Mucosa of descending colon (tissue), 3 donors: ENCODE measurements at regions not wholly inside any gene's neighbourhood (a gene's known extent, or its start where the extent isn't known, plus 50 kb on each side); places are given as distances from the start of the nearest gene placed in this dataset.

ENCODE experiments used
- ATAC-seq: fragments of 200-7000 bp; cut with Tn5 transposase; one replicate; pipeline ENCODE4 v1.9.1; 2020; ENCODE audit warnings: mild to moderate bottlenecking, moderate library complexity
- DNase-seq, 3 donors: peaks; one replicate each; pipeline ENCODE4 v3.0.0-alpha.2; 2020
- H3K36me3 ChIP-seq: fragments of 200-600 bp; one replicate; pipeline ENCODE4 v1.8.0; 2021; ENCODE audit warnings: low read depth, mild to moderate bottlenecking
- H3K4me1 ChIP-seq: fragments of 200-600 bp; one replicate; pipeline ENCODE4 v1.8.0; 2021; ENCODE audit warnings: low read depth, mild to moderate bottlenecking
- H3K4me3 ChIP-seq: fragments of 200-600 bp; one replicate; pipeline ENCODE4 v1.8.0; 2021; ENCODE audit warnings: mild to moderate bottlenecking
- H3K9me3 ChIP-seq: fragments of 200-600 bp; one replicate; pipeline ENCODE4 v1.8.0; 2021; ENCODE audit warnings: mild to moderate bottlenecking
- CTCF ChIP-seq: fragments of 200-600 bp; IDR thresholded peaks from one replicate; pipeline ENCODE4 v1.8.0; 2022; ENCODE audit warnings: antibody characterized with exemption, mild to moderate bottlenecking
- intact Hi-C, 2 donors: fragments of 100-400 bp; cut with DNase I in 1 of 2; cut with micrococcal nuclease in 1 of 2; formaldehyde crosslinking; loops; one replicate each; pipeline versions ENCODE4 v1.11.0 to v1.11.1; 2022; cut with DNase I, micrococcal nuclease
- donor health status: DM: no; HTN: no; CAD: no; lungs with moderate emphysema.
- donor health status: DM: no; HTN: no; CAD: no.
- donor health status: DM: no; HTN: yes; CAD: no.

GRCh38 chr6:1052262-1052661, 259.6 kb upstream of the FOXQ1 start:
- DNase-seq (no peak), ATAC-seq (no peak)
- Histone ChIP-seq H3K36me3 (no peaks in the 10 kb centered on the region), H3K4me3 (no peak overlapping the region), H3K9me3 (no peaks in the 10 kb centered on the region), H3K4me1 (peaks cover 3% of the 10 kb centered on the region)
- intact Hi-C loops, result no loop called here
- no peak for TF ChIP-seq CTCF

- no peak for ATAC-seq
- no peaks in the 10 kb centered on the region for H3K9me3 ChIP-seq
- intact Hi-C loops, result no loop called here
- H3K4me3 ChIP-seq, result no peak overlapping the region
- no peaks in the 10 kb centered on the region for H3K36me3 ChIP-seq
- TF ChIP-seq CTCF, result no peak
- H3K4me1 ChIP-seq, result peaks cover 13% of the 10 kb centered on the region
- no peak for DNase-seq
These were observed 262.0 kb upstream of the FOXQ1 start for GRCh38 chr6:1049900-1050299.

- DNase-seq (no peak), ATAC-seq (no peak)
- intact Hi-C loops, result no loop called here
- no peaks in the 10 kb centered on the region for H3K36me3 ChIP-seq
- H3K4me3 ChIP-seq, result no peak overlapping the region
- peaks cover 19% of the 10 kb centered on the region for H3K4me1 ChIP-seq
- no peaks in the 10 kb centered on the region for H3K9me3 ChIP-seq
- no peak for TF ChIP-seq CTCF
These were observed 262.7 kb upstream of the FOXQ1 start for GRCh38 chr6:1049170-1049569.

- DNase-seq (no peak), ATAC-seq (no peak)
- intact Hi-C loops, result no loop called here
- H3K9me3 ChIP-seq, result no peaks in the 10 kb centered on the region
- H3K4me3 ChIP-seq, result no peak overlapping the region
- no peak for TF ChIP-seq CTCF
- H3K4me1 ChIP-seq, result peaks cover 21% of the 10 kb centered on the region
- H3K36me3 ChIP-seq, result no peaks in the 10 kb centered on the region
These were observed 263.8 kb upstream of the FOXQ1 start for GRCh38 chr6:1047981-1048541.

GRCh38 chr6:1045239-1045638, 266.7 kb upstream of the FOXQ1 start:
- no peaks in the 10 kb centered on the region for H3K36me3 ChIP-seq
- H3K9me3 ChIP-seq, result no peaks in the 10 kb centered on the region
- no peak overlapping the region for H3K4me3 ChIP-seq
- DNase-seq, result no peak
- H3K4me1 ChIP-seq, result peaks cover 21% of the 10 kb centered on the region
- peak; percentile 61 for ATAC-seq
- intact Hi-C loops, result no loop called here
- TF ChIP-seq CTCF, result no peak
